GM12878 (cell line): ENCODE measurements at regions not wholly inside any gene's neighbourhood (a gene's known extent, or its start where the extent isn't known, plus 50 kb on each side); places are given as distances from the start of the nearest gene placed in this dataset.

Source experiments
- CBX5 ChIP-seq: sonication (generic); IDR thresholded peaks from 2 replicates; pipeline ENCODE4 v1.6.1; 2016; ENCODE audit warnings: low read depth, moderate library complexity, mild to moderate bottlenecking, inconsistent platforms
- EZH2 ChIP-seq: IDR thresholded peaks from 2 replicates; pipeline ENCODE4 v1.6.1; 2012; ENCODE audit warnings: low read depth, mild to moderate bottlenecking, control low read depth, inconsistent platforms, low read length, borderline replicate concordance; ENCODE audit not compliant: control insufficient read depth
- HDAC2 ChIP-seq: fragments of 200-600 bp; sonication (generic); IDR thresholded peaks from 2 replicates; pipeline ENCODE4 v1.6.1; 2017
- JUND ChIP-seq: IDR thresholded peaks from 2 replicates; pipeline ENCODE4 v1.6.1; 2012; ENCODE audit warnings: low read depth, mild to moderate bottlenecking, low read length, improper control_type of control experiment, moderate library complexity
- RAD21 ChIP-seq: IDR thresholded peaks from 2 replicates; pipeline ENCODE4 v1.6.1; 2011; ENCODE audit warnings: mild to moderate bottlenecking, low read depth, low read length, moderate library complexity; ENCODE audit not compliant: insufficient read depth
- TCF12 ChIP-seq: IDR thresholded peaks from 2 replicates; pipeline ENCODE4 v1.6.1; 2011; ENCODE audit warnings: low read depth, mild to moderate bottlenecking, low read length
- ZBED1 ChIP-seq: IDR thresholded peaks from 2 replicates; pipeline ENCODE4 v1.6.1; 2016; ENCODE audit warnings: borderline replicate concordance

GRCh38 chr5:101338226-101338625 is 435.1 kb upstream of the ST8SIA4 start:
- no peak for TF ChIP-seq ZBED1
- no peak for TF ChIP-seq EZH2
- TF ChIP-seq RAD21, result no peak
- no peak for TF ChIP-seq CBX5
- TF ChIP-seq JUND, result no peak
- TF ChIP-seq TCF12, result no peak
- no peak for TF ChIP-seq HDAC2
